ENCODE measurements at regions not wholly inside any gene's neighbourhood (a gene's known extent, or its start where the extent isn't known, plus 50 kb on each side); places are given as distances from the start of the nearest gene placed in this dataset.

GRCh38 chr6:145090801-145091585 is 644.3 kb downstream of the EPM2A start:
- TF ChIP-seq CTCF (IDR thresholded peaks at IDR 0.05): no peak
- TF ChIP-seq POLR2AphosphoS5 (IDR thresholded peaks at IDR 0.05): no peak
- TF ChIP-seq POLR2A (IDR thresholded peaks at IDR 0.05): no peak
- TF ChIP-seq EP300 (IDR thresholded peaks at IDR 0.05): no peak

Measured in upper lobe of left lung (tissue), 4 donors.